ENCODE measurements at regions not wholly inside any gene's neighbourhood (a gene's known extent, or its start where the extent isn't known, plus 50 kb on each side); places are given as distances from the start of the nearest gene placed in this dataset.

DNA sequence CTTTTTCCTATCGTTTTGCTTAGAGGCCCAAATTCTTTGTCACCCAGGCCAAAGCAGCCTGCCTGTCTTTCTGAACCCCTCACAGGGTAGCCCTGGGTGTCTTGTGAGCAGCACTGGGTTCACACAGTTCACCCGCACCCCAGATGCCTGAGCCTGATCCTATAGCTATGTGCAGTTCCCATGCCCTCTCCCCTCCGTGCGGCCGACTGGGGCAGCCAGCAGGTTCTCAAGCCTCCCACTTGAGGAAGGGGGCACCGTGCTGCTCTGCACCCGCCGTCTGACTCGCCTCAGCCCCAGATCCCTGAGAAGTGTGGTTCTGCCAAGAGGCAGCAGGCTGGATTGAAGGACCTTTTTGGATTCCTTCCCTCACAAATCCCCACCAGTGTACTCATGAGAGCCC lies 89.0 kb downstream of the PSMB1 start:
- DNase-seq (no peak), FAIRE-seq (no peak), ATAC-seq (no peak)
- intact Hi-C loops (cut with DNase I): no loop called here
- H3K27me3 ChIP-seq: no peaks in the 10 kb centered on the region
- no peaks in the 10 kb centered on the region for H3K36me3 ChIP-seq
- TF ChIP-seq, protein P1, sequence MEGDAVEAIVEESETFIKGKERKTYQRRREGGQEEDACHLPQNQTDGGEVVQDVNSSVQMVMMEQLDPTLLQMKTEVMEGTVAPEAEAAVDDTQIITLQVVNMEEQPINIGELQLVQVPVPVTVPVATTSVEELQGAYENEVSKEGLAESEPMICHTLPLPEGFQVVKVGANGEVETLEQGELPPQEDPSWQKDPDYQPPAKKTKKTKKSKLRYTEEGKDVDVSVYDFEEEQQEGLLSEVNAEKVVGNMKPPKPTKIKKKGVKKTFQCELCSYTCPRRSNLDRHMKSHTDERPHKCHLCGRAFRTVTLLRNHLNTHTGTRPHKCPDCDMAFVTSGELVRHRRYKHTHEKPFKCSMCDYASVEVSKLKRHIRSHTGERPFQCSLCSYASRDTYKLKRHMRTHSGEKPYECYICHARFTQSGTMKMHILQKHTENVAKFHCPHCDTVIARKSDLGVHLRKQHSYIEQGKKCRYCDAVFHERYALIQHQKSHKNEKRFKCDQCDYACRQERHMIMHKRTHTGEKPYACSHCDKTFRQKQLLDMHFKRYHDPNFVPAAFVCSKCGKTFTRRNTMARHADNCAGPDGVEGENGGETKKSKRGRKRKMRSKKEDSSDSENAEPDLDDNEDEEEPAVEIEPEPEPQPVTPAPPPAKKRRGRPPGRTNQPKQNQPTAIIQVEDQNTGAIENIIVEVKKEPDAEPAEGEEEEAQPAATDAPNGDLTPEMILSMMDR (IDR thresholded peaks at IDR 0.05): no peak
- WGBS, 2 donors: 80 to 84% methylated on average over 9 of the region's 9 CpGs
- no peaks in the 10 kb centered on the region for H3K4me1 ChIP-seq
- H3K9me3 ChIP-seq: no peaks in the 10 kb centered on the region
- H3K4me3 ChIP-seq: no peak overlapping the region
- no peak overlapping the region for H3K27ac ChIP-seq

DNA sequence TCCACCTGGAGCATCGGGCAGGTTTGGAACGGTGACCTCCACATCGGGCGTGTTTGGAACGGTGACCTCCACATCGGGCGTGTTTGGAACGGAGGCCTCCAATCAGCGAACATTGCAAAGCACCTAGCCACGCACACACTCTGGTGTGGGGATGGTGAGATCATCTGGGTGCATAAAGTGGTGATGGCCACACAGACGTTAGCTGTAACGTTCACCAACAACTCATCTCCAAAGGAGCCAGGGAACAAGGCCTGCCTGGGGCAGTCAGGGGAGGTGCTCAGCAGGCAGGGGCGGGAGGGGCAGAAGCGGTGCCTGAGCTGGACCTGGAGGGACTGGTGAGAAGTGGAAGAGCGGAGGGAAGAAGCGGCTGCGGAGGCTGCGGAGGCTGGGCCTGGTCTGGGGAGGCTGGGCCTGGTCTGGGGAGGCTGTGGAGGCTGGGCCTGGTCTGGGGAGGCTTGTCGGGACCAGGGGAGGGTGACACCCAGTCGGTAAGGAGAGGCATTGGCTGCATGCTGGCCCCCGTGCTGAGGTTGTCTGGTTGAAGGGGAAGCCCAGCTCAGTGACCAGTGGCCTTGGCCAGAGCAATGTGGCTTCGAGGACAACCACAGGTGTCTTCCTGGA lies 89.9 kb downstream of the PSMB1 start:
- Histone ChIP-seq H3K36me3 (no peaks in the 10 kb centered on the region), H3K4me1 (no peaks in the 10 kb centered on the region), H3K9me3 (no peaks in the 10 kb centered on the region), H3K4me3 (no peak overlapping the region), H3K27me3 (no peaks in the 10 kb centered on the region), H3K27ac (no peak overlapping the region)
- ATAC-seq (no peak), DNase-seq (no peak), FAIRE-seq (no peak)
- intact Hi-C loops (cut with DNase I): no loop called here
- WGBS, 2 donors: 87% methylated on average over 22 of the region's 22 CpGs
- TF ChIP-seq, protein P1 (IDR thresholded peaks at IDR 0.05): no peak

DNA sequence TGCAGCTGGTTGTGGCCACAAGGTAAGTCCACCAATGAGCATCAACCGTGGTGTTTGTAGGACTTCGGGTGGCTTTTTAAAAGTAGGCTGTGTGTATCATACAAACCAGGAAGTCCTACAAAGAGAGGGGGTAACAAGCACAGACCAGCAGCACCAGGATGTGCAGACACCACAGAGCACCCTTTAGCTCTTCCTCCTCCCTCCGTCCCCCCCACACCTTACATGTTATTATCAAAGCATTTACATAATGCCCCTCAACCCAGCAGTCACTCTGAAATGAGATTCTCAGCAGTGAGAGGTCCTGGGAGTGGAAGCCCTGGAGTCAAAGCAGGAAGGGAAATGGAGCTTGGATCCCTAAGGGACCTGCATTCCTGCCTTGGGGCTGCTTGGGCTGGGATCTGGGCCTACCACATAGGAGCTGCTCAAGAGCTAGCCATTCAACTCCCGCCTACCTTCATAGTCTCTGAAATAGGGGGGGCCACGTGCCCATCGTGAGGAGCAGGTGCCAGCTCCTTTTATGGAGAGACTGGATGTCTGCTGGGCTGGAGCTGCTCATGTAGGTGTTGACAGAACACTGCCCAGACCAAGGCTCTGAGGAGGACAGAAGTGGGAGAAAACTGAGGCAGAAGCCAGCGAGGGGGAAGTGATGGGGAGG lies 90.6 kb downstream of the PSMB1 start:
- Histone ChIP-seq H3K27ac (no peak overlapping the region), H3K4me1 (no peaks in the 10 kb centered on the region), H3K27me3 (no peaks in the 10 kb centered on the region), H3K4me3 (no peak overlapping the region), H3K36me3 (no peaks in the 10 kb centered on the region), H3K9me3 (no peaks in the 10 kb centered on the region)
- ATAC-seq: no peak
- FAIRE-seq: no peak
- 70 to 82% methylated on average over 7 of the region's 7 CpGs for WGBS, 2 donors
- no peak for DNase-seq
- intact Hi-C loops (cut with DNase I): no loop called here
- TF ChIP-seq, protein P1 (IDR thresholded peaks at IDR 0.05): no peak

DNA sequence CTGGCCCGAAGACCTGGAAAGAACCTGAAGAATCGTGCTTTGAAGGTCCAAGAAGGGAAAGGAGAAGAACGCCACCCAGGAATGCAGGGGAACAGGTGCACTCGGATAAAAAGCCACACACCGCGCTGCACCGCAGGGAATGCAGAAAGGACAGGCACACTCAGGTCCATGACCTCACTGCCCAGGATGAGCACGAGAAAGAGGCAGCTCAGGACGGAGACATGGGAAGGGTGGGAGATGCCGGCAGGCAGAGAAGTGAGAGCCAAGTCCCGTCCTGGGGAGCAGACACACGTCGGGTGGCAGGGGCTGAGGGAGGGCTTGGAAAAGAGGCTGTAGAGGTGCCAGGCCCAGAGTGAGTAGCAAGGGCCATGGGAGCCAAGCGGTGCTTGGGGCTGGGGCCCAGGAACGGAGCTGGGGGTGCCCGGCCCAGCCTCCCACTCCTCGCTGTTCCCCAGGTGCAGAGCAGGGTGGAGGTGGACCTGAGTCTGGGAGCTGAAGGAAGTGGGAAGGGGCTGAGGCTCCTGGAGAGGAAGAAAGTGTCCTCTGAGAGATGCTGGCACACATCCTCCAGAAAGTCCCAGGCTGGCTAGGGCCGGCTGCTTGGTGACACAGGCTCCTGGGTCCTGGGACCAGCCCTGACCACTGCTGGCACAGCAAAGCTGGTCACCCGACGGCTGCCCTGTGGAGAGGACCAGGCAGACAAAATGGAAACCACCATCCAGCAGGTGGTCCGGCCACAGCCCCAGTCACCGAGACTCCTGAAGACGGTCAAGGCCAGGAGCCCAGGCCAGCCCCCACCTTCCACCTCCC lies 91.3 kb downstream of the PSMB1 start:
- no peaks in the 10 kb centered on the region for H3K27me3 ChIP-seq
- 77 to 84% methylated on average over 22 to 23 of the region's 23 CpGs for WGBS, 2 donors
- H3K36me3 ChIP-seq: no peaks in the 10 kb centered on the region
- no peak overlapping the region for H3K27ac ChIP-seq
- no peak for ATAC-seq
- no peak overlapping the region for H3K4me3 ChIP-seq
- no peak for FAIRE-seq
- no peak for DNase-seq
- TF ChIP-seq, protein P1 (IDR thresholded peaks at IDR 0.05): no peak
- intact Hi-C loops (cut with DNase I): no loop called here
- no peaks in the 10 kb centered on the region for H3K4me1 ChIP-seq
- H3K9me3 ChIP-seq: no peaks in the 10 kb centered on the region

Measured in pancreas (tissue), 10 donors.